NAMALWA (cell line): ENCODE measurements at regions not wholly inside any gene's neighbourhood (a gene's known extent, or its start where the extent isn't known, plus 50 kb on each side); places are given as distances from the start of the nearest gene placed in this dataset.
"Not testable (repeated sequence)": the region's sequence is repeated elsewhere in the genome, so short reads cannot be mapped to it uniquely, and the experiment has no call there.

ENCODE experiments used
- DNase-seq: peaks from one replicate; pipeline ENCODE4 v3.0.0-alpha.2; 2015; ENCODE audit warnings: low spot score

DNA sequence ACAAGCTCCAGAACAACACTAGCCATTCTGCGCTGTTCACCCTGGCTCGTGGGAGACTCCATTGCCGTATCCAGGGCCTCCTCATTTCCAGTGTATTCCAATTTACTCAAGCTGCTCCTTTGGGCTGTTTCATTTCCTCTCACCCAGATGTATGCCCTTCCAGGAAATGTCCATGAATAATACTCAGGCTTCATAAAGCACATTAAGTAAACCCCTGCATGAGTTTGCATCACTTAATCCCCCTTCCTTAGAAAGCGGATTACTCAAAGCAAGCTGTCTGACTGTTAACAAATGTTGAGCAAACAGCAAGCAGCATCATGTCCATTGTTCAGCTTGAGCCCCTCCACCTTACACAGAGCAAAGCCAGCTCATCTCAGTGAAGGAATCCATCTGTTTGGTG lies 403.6 kb upstream of the PBX1 start:
- DNase-seq = no peak

GRCh38 chr1:164163289-164163849 lies 395.6 kb upstream of the PBX1 start:
- DNase-seq = no peak

DNA sequence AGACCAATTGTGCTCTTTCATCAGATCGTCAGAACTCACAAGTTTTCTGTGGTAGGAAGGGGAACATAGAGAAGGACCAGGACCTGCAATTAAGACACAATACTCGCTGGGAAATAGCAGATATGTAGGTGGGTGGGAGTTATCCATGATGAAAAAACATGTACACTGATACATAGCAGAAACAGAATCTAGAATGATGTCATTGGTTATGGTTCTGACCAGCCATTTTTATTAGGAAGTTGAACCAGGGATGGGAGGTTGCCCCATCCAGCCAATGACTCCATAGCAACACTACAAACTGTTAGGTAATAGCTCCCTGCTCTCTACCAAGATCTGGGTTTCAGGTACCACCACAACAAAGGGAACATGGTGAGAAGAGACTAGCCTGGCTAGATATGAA lies 393.5 kb upstream of the PBX1 start:
- no peak for DNase-seq

GRCh38 chr1:164166454-164166853 lies 392.5 kb upstream of the PBX1 start:
- not testable (repeated sequence) for DNase-seq

- no peak for DNase-seq
These were observed 381.9 kb upstream of the PBX1 start for GRCh38 chr1:164177118-164177517.

DNA sequence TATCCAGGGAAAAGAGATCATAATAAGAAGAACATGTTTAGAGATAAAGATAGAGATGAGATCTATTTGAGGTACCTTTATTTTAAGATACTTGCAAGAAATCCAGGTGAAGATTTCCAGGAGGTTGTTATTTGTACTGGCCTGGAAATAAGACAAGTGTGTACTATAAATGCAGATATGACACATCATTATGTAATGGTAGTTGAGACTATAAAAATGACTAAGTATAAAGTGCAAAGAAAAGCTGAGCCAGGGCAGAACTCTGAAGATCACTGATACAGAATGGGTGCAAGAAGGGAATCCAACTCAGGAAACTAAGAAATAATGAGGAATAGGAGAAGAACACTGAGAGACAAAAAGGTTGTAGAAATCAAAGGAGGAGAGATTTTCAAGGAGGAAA lies 378.2 kb upstream of the PBX1 start:
- DNase-seq = no peak

DNA sequence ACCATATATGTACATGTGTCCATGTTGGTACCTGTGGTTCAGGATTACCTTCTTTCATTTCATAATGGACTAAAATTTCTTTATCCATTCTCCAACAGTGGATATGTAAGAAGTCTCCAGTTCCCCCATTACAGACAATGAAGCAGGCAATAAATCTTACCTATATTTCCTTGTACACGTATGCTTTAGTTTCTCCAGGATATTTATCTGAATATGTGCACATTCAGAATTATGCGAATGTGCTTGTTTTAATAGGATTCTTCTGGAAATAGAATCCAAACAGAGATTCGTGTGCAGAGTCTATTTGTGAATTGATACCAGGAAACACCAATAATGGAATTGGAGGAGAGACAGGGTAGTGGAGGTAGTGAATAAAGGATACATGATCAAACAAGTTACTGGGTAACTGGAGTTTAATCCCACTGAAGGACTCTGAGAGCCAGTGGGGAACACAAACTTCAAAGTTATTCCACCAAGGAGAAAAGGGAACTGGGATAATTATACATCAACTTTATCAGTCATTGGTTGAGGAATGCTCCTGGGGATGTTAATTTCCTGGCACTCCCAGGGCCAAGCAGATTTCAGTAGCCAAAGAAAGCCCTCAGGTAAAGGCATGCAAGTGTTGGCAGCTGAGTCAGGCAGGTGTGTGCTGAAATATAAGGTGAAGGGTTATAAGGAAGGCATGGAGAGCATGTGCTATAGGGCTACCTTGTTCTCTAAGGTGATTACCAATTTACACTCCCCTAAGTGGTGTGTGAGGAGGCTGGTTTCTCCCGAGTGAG lies 374.9 kb upstream of the PBX1 start:
- no peak for DNase-seq

DNA sequence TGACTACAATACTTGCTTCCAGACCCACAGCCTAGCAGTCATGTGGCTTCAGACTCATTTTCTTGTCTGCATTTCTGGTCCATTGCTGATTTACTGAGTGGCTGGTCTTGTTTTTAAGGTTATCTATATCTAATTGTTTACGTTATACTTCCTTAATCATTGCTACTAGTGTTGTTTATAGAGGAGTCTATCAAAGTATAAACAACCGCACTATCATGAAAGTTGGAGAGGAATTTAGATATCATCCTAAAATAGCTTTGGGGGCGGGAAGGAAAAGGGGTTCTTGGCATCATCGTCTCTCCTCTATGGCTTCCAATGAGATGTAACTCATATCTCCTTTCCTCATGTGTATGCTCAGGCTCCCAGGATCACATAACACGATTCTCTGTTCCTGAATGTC lies 372.1 kb upstream of the PBX1 start:
- no peak for DNase-seq

GRCh38 chr1:164188497-164188896 lies 370.5 kb upstream of the PBX1 start:
- DNase-seq = no peak

DNA sequence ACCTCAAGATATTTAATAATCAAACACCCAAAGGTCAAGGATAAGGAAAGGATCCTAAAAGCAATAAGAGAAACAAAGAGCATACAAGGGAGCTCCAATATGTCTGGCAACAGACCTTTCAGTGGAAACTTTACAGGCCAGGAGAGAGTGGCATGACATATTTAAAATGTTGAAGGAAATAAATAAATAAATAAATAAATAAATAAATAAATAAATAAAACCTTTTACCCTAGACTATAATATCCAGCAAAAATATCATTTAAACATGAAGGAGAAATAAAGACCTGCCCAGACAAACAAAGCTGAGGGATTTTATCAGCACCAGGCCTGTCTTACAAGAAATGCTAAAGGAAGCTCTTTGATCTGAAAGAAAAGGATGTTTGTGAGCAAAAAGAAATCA lies 367.8 kb upstream of the PBX1 start:
- DNase-seq = no peak

DNA sequence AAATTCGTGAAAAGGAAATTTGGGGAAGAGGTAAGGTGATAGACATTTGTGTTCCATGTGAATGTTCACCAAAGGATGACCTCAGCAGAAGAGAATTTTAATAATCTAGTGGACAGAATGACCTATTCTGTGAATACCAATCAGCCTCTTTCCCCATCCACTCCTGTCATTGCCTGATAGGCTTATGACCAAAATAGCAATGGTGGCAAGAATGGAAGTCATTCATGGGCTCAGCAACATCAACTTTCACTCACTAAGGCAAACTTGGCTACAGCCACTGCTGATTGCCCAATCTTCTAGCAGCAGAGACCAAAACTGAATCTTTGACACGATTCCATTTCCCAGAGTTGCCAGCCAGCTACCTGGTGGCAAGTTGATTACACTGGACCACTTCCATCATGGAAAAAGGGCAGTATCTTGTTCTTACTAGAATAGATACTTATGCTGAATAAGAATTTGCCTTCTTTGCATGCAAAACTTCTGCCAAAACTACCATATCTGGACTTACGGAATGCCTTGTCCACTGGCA lies 348.7 kb upstream of the PBX1 start:
- no peak for DNase-seq

DNA sequence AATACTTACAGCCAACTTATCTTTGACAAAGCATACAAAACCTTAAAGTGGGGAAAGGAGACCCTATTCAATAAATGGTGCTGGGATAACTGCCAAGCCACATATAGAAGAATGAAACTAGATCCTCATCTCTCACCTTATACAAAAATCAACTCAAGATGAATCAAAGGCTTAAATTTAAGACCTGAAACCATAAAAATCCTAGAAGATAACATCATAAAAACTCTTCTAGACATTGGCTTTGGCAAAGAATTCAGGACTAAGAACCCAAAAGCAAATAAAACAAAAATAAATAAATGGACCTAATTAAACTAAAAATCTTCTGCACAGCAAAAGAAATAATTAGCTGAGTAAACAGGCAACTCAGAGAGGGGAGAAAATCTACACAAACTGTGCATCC lies 335.6 kb upstream of the PBX1 start:
- DNase-seq = no peak

DNA sequence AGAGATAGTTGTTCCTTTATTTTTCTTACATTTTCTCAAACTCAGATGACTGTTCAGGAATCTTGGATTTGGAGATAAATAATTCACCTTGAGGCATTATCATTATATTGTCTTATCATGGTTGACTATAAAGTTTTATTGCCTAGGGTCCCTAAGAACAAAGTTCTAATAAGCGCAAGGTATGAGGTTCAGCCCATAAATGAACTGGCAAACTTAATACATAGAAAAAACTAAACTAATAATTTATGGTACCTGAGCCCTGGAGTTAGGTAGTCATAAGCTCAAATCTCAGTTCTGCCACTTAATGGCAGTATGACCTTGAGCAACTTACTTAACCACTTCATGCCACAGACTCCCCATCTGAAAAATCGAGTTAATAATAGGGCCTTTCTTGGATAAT lies 334.0 kb upstream of the PBX1 start:
- DNase-seq = no peak

DNA sequence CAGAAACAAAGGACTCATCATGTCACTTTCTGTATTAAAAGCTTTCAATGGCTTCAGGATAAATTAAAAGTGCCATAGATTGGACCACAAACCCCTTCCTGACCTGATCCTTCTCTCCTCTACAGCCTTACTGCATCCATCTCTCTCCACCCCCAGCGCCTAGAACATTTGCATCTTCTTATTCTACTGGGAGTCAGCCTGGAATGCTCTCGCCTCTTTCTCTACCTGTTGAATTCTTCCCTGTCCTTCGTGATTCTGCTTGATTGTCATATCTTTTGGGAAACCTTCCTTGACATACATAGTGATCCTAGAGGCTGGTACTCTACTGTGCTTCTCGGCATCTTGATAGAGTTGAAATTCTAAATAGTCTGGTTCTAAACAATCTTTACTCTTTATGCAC lies 332.0 kb upstream of the PBX1 start:
- no peak for DNase-seq

- DNase-seq = no peak
These were observed 330.1 kb upstream of the PBX1 start for GRCh38 chr1:164228928-164229327.

DNA sequence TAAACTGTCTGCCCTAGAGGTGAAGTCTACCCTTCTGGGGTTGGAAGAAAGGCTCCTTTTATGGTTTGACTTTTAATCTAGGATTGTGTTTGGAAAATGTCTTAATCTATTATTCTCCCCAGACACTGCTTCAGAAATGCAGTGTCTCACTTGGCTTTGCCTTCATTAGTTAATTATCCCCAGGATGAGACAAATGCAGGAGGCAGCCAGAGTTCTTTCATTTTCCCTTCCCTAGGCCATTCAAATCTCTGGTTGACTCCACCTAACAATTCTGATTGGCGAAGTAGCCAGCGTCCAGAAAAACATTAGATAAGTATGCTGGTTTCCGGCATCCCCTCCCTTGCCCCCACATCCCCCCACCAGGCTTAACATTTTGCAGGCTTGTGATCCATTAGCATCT lies 325.8 kb upstream of the PBX1 start:
- DNase-seq = no peak

DNA sequence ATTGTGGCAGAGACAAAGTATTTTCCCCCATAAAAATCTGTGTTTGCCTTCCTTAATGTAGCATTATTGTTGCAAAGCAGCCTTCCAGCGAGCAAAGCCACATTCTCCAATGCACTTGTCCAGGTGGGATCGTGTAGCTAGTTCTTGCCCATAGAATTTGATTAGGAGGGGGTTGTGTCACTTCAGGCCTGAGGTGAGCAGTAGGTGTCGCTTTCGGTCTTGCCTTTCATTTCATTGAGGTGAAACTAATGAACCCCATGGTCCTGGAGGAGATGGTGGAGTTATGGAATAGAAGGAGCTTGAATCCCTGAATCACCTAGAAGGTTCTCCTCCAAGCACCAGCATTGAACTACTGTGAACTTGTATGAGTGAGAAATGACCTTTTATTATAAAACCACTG lies 318.9 kb upstream of the PBX1 start:
- DNase-seq = no peak

DNA sequence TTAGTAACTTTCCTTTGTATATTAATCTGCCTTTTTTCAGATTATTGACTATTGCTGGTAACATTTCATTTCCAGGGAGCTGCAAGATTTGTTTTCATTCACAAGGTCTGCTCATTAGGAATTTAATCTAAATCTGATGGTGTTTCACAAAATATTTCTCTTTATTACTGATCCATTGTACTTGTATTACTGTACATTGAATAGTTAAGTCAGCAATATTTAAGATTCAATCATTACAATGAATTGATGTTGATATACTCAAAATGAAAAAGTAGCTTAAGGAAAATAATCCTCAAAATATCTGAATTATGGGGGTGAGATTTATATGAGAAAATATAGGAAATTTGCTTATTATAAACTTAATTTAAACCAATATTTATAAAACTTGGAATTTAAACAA lies 308.6 kb upstream of the PBX1 start:
- DNase-seq = no peak

- DNase-seq = no peak
These were observed 302.5 kb upstream of the PBX1 start for GRCh38 chr1:164256456-164256855.

- no peak for DNase-seq
These were observed 297.2 kb upstream of the PBX1 start for GRCh38 chr1:164261691-164262240.

DNA sequence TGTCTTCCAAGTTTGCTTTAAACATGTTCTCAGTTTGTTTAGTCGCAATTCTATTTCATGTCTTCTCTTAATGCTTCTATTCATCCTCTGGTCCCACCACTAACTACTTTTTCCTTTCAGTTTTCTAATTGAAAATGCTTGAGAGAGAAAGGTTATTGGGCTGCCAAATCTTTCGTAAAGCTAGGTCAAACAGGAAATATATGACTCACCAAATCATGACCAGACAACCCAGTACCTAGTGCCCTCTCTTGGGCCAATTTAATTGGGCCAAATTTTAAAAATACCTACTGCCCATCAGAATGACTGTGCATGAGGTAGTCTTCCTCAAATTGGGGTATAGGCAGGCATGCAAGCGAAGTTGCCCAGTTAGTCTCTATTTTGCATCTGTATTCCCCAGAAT lies 295.4 kb upstream of the PBX1 start:
- no peak for DNase-seq

DNA sequence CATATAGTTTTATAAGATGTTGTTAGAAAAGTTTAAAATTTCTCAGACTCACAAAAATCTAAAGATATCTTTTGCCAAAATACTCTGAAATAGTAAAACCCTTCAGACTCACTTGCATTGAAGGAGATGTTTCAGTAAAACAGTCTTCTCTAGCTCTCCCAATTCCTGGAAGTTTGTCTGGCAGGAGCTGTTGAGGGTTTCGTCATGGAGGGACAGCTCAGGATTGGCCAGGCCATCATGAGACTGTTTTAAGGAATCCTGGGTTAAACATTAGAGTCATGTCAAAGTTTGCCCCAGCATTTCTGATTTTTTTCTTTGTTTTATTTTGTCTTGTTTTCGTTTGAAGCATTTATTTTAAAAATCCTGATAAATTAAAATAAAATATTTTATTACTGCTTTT lies 293.8 kb upstream of the PBX1 start:
- DNase-seq = no peak

DNA sequence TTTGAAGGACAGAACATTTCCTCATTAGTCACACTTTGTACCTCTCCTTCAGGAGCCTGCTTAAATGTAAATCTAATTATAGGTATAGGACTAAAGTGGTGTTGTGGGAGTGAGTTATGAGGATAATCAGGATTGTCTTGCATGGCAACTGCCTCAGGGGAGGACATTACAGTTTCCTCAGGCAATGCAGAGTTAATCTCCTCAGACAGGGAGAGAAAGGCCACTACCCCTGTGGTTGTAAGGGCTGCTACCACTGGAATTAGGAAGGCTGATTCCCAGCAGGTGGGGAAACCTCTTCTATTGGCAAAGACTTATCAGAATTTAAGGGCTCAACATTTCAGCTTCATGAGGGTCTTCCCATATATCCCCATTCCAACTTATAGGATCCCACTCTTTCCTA lies 286.8 kb upstream of the PBX1 start:
- DNase-seq = no peak

GRCh38 chr1:164296172-164296571 lies 262.8 kb upstream of the PBX1 start:
- DNase-seq = no peak
